Hepatocyte (in vitro differentiated cells): ENCODE measurements at regions not wholly inside any gene's neighbourhood (a gene's known extent, or its start where the extent isn't known, plus 50 kb on each side); places are given as distances from the start of the nearest gene placed in this dataset.

Experiments used
- DNase-seq: peaks from one replicate; pipeline ENCODE4 v3.0.0-alpha.2; 2016; ENCODE audit warnings: low spot score
- H2AFZ ChIP-seq: fragments of 200-600 bp; sonication (generic); 2 replicates; pipeline ENCODE4 v1.6.0; 2016; ENCODE audit warnings: antibody characterized with exemption, mild to moderate bottlenecking
- H3K27ac ChIP-seq: fragments of 200-600 bp; sonication (generic); 2 replicates; pipeline ENCODE4 v1.5.1; 2016; ENCODE audit warnings: mild to moderate bottlenecking
- H3K27me3 ChIP-seq: fragments of 200-600 bp; sonication (generic); 2 replicates; pipeline ENCODE4 v1.6.1; 2016
- H3K36me3 ChIP-seq: fragments of 200-600 bp; sonication (generic); replicated peaks from 2 replicates; pipeline ENCODE4 v1.5.1; 2016; ENCODE audit warnings: low read depth; ENCODE audit not compliant: insufficient read depth
- H3K4me1 ChIP-seq: fragments of 200-600 bp; sonication (generic); 2 replicates; pipeline ENCODE4 v1.5.1; 2016; ENCODE audit warnings: mild to moderate bottlenecking, moderate library complexity; ENCODE audit not compliant: insufficient read depth
- H3K4me2 ChIP-seq: fragments of 200-600 bp; sonication (generic); 2 replicates; pipeline ENCODE4 v1.6.0; 2016
- H3K4me3 ChIP-seq: fragments of 200-600 bp; sonication (generic); 2 replicates; pipeline ENCODE4 v1.5.1; 2016; ENCODE audit warnings: mild to moderate bottlenecking
- H3K79me2 ChIP-seq: fragments of 200-600 bp; sonication (generic); 2 replicates; pipeline ENCODE4 v1.6.0; 2017; ENCODE audit warnings: mild to moderate bottlenecking
- H3K9me2 ChIP-seq: fragments of 200-600 bp; sonication (generic); replicated peaks from 2 replicates; pipeline ENCODE4 v1.6.0; 2017; ENCODE audit warnings: mild to moderate bottlenecking; ENCODE audit not compliant: insufficient read depth
- H3K9me3 ChIP-seq: fragments of 200-600 bp; sonication (generic); 2 replicates; pipeline ENCODE4 v1.5.1; 2016; ENCODE audit warnings: low read depth, mild to moderate bottlenecking
- H4K20me1 ChIP-seq: fragments of 200-600 bp; sonication (generic); 2 replicates; pipeline ENCODE4 v1.6.0; 2016; ENCODE audit warnings: mild to moderate bottlenecking; ENCODE audit not compliant: insufficient read depth, poor library complexity, severe bottlenecking
- EZH2 ChIP-seq: fragments of 200-600 bp; sonication (generic); IDR thresholded peaks from 2 replicates; pipeline ENCODE4 v1.6.1; 2016; ENCODE audit warnings: antibody characterized with exemption, mild to moderate bottlenecking, borderline replicate concordance
- EZH2phosphoT487 ChIP-seq: fragments of 200-600 bp; sonication (generic); IDR thresholded peaks from one replicate; pipeline ENCODE4 v1.6.1; 2018; ENCODE audit warnings: antibody characterized with exemption, mild to moderate bottlenecking, low read depth, moderate library complexity; ENCODE audit not compliant: unreplicated experiment, severe bottlenecking
- WGBS: methylation state at CpG from one replicate; pipeline ENCODE4 v1.1.6; 2016; ENCODE audit warnings: low lambda C conversion rate; ENCODE audit errors: missing lambda C conversion rate; 5-methylcytosine and 5-hydroxymethylcytosine counted together
- TF ChIP-seq, protein P1 (sequence below): fragments of 200-600 bp; sonication (generic); IDR thresholded peaks from 2 replicates; pipeline ENCODE4 v1.5.1; 2016; ENCODE audit warnings: antibody characterized with exemption, mild to moderate bottlenecking; ENCODE audit not compliant: poor library complexity

GRCh38 chrX:39475372-39475771, 622.4 kb downstream of the BCOR start:
- H3K27me3 ChIP-seq: no peaks in the 10 kb centered on the region

GRCh38 chrX:39476604-39477021, 621.1 kb downstream of the BCOR start:
- TF ChIP-seq, protein P1, sequence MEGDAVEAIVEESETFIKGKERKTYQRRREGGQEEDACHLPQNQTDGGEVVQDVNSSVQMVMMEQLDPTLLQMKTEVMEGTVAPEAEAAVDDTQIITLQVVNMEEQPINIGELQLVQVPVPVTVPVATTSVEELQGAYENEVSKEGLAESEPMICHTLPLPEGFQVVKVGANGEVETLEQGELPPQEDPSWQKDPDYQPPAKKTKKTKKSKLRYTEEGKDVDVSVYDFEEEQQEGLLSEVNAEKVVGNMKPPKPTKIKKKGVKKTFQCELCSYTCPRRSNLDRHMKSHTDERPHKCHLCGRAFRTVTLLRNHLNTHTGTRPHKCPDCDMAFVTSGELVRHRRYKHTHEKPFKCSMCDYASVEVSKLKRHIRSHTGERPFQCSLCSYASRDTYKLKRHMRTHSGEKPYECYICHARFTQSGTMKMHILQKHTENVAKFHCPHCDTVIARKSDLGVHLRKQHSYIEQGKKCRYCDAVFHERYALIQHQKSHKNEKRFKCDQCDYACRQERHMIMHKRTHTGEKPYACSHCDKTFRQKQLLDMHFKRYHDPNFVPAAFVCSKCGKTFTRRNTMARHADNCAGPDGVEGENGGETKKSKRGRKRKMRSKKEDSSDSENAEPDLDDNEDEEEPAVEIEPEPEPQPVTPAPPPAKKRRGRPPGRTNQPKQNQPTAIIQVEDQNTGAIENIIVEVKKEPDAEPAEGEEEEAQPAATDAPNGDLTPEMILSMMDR: no peak
- TF ChIP-seq EZH2phosphoT487: no peak
- TF ChIP-seq EZH2: no peak
- no peaks in the 10 kb centered on the region for H3K36me3 ChIP-seq
- no peaks in the 10 kb centered on the region for H3K9me3 ChIP-seq
- no peak overlapping the region for H3K4me3 ChIP-seq
- no peaks in the 10 kb centered on the region for H3K27me3 ChIP-seq
- H3K4me1 ChIP-seq: peaks cover 27% of the 10 kb centered on the region
- H3K27ac ChIP-seq: peak overlapping the region; percentile 46
- no peak overlapping the region for H2AFZ ChIP-seq
- 56% methylated on average over 15 of the region's 15 CpGs for WGBS
- H4K20me1 ChIP-seq: no peaks in the 10 kb centered on the region
- DNase-seq: peak; percentile 20
- H3K4me2 ChIP-seq: no peak overlapping the region
- no peaks in the 10 kb centered on the region for H3K79me2 ChIP-seq
- no peaks in the 10 kb centered on the region for H3K9me2 ChIP-seq

More at GRCh38 chrX:39475372-39475771, 622.4 kb downstream of the BCOR start:
- 29% methylated on average over 5 of the region's 5 CpGs for WGBS
- Histone ChIP-seq H4K20me1 (no peaks in the 10 kb centered on the region), H3K9me2 (no peaks in the 10 kb centered on the region), H3K4me2 (no peak overlapping the region), H3K9me3 (no peaks in the 10 kb centered on the region), H2AFZ (no peak overlapping the region), H3K36me3 (no peaks in the 10 kb centered on the region), H3K79me2 (no peaks in the 10 kb centered on the region), H3K4me3 (no peak overlapping the region), H3K27ac (no peak overlapping the region), H3K4me1 (peaks cover 39% of the 10 kb centered on the region)
- DNase-seq: no peak
- TF ChIP-seq EZH2: no peak
- TF ChIP-seq, protein P1: no peak
- no peak for TF ChIP-seq EZH2phosphoT487

DNA sequence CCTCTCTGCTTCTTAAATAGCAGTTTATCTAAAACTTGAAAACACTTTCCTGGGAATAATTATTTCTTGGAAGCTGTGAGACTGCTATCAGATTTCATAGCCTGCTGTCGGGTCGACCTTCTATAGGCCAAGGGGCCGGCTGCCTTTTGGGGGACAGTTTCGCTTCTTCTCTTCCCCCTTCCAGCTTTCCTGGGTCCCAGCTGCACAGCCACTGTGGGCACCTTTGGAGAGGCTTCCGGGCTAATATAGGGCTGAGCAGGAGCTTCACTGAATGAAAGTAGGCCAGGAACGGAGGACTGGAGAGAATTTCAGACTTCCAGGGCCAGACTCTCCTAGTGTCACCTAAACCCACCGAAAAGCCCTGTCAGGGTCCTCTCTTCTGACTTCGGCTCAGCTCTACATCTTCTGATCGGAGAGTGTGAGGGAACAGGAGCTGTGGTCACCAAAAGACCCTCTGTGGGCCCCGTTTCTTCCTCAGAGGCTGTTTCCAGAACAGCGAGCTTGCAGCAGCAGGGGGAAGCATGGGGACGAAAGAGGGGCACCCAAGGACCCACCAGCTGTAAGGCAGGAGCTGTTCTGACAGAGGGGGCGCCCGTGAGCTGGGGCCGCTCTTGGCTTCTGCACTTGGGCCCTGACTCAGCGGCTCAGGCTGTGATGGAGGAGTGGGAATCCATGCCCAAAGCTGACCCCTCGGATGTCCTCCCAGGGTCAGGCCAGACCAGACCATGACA, 620.6 kb downstream of the BCOR start:
- TF ChIP-seq EZH2phosphoT487 (no peak), EZH2 (no peak)
- TF ChIP-seq, protein P1: peak; percentile 33
- Histone ChIP-seq H3K36me3 (no peaks in the 10 kb centered on the region), H3K79me2 (no peaks in the 10 kb centered on the region), H4K20me1 (no peaks in the 10 kb centered on the region), H3K27me3 (no peaks in the 10 kb centered on the region), H3K4me1 (peaks cover 25% of the 10 kb centered on the region), H3K27ac (peak overlapping the region; percentile 46), H2AFZ (no peak overlapping the region), H3K9me3 (no peaks in the 10 kb centered on the region), H3K4me3 (no peak overlapping the region), H3K4me2 (peak overlapping the region; percentile 13), H3K9me2 (no peaks in the 10 kb centered on the region)
- 69% methylated on average over 17 of the region's 17 CpGs for WGBS
- peak; percentile 25 for DNase-seq
